HUES64 (cell line): ENCODE measurements at regions not wholly inside any gene's neighbourhood (a gene's known extent, or its start where the extent isn't known, plus 50 kb on each side); places are given as distances from the start of the nearest gene placed in this dataset.

Experiments
- H3K27ac ChIP-seq: 2 replicates; pipeline ENCODE4 v1.7.0; 2013; ENCODE audit warnings: low read depth, low read length, inconsistent platforms
- H3K27me3 ChIP-seq: 2 replicates; pipeline ENCODE4 v1.6.1; 2013; ENCODE audit warnings: mild to moderate bottlenecking, low read length; ENCODE audit not compliant: insufficient read depth
- H3K36me3 ChIP-seq: 2 replicates; pipeline ENCODE4 v1.6.1; 2013; ENCODE audit warnings: mild to moderate bottlenecking, low read length; ENCODE audit not compliant: insufficient read depth
- H3K4me1 ChIP-seq: 2 replicates; pipeline ENCODE4 v1.6.1; 2013; ENCODE audit warnings: mild to moderate bottlenecking, low read length, moderate library complexity; ENCODE audit not compliant: insufficient read depth
- H3K4me3 ChIP-seq: 2 replicates; pipeline ENCODE4 v1.5.1; 2013; ENCODE audit warnings: mild to moderate bottlenecking, low read length, moderate library complexity
- H3K9ac ChIP-seq: 2 replicates; pipeline ENCODE4 v1.6.1; 2013; ENCODE audit warnings: mild to moderate bottlenecking, low read depth, low read length
- H3K9me3 ChIP-seq: 2 replicates; pipeline ENCODE4 v1.6.1; 2013; ENCODE audit warnings: low read depth, low read length; ENCODE audit not compliant: insufficient read depth
- WGBS: fragments of 150-250, 120-280 bp; methylation state at CpG from one replicate; pipeline ENCODE4 v1.1.7; 2013; ENCODE audit warnings: missing lambda C conversion rate; 5-methylcytosine and 5-hydroxymethylcytosine counted together

GRCh38 chr13:104416973-104417372 lies 1350.8 kb upstream of the SLC10A2 start:
- Histone ChIP-seq H3K9ac (no peak overlapping the region), H3K27me3 (no peaks in the 10 kb centered on the region), H3K9me3 (no peaks in the 10 kb centered on the region), H3K36me3 (no peaks in the 10 kb centered on the region), H3K4me1 (no peaks in the 10 kb centered on the region), H3K4me3 (no peak overlapping the region), H3K27ac (no peak overlapping the region)
- WGBS, result no CpG with 5 or more reads among the region's 1 CpG

- H3K27ac ChIP-seq, result no peak overlapping the region
- H3K27me3 ChIP-seq, result no peaks in the 10 kb centered on the region
- no peak overlapping the region for H3K4me3 ChIP-seq
- H3K36me3 ChIP-seq, result no peaks in the 10 kb centered on the region
- H3K9ac ChIP-seq, result no peak overlapping the region
- H3K4me1 ChIP-seq, result no peaks in the 10 kb centered on the region
- WGBS, result 82% methylated on average over 3 of the region's 4 CpGs
- no peaks in the 10 kb centered on the region for H3K9me3 ChIP-seq
These were observed 1348.6 kb upstream of the SLC10A2 start for GRCh38 chr13:104414771-104415170.

- Histone ChIP-seq H3K9me3 (no peaks in the 10 kb centered on the region), H3K4me3 (no peak overlapping the region), H3K36me3 (no peaks in the 10 kb centered on the region), H3K27me3 (no peaks in the 10 kb centered on the region), H3K9ac (no peak overlapping the region), H3K4me1 (no peaks in the 10 kb centered on the region), H3K27ac (no peak overlapping the region)
- 94% methylated on average over 2 of the region's 2 CpGs for WGBS
These were observed 1348.0 kb upstream of the SLC10A2 start for GRCh38 chr13:104414181-104414580.

GRCh38 chr13:104411141-104411765 lies 1345.0 kb upstream of the SLC10A2 start:
- Histone ChIP-seq H3K36me3 (no peaks in the 10 kb centered on the region), H3K9ac (no peak overlapping the region), H3K4me1 (no peaks in the 10 kb centered on the region), H3K4me3 (no peak overlapping the region), H3K9me3 (no peaks in the 10 kb centered on the region), H3K27me3 (no peaks in the 10 kb centered on the region), H3K27ac (no peak overlapping the region)
- WGBS, result 97% methylated on average over 3 of the region's 5 CpGs

GRCh38 chr13:104408733-104409132 lies 1342.5 kb upstream of the SLC10A2 start:
- Histone ChIP-seq H3K9me3 (no peaks in the 10 kb centered on the region), H3K36me3 (no peaks in the 10 kb centered on the region), H3K27ac (no peak overlapping the region), H3K27me3 (no peaks in the 10 kb centered on the region), H3K9ac (no peak overlapping the region), H3K4me3 (no peak overlapping the region), H3K4me1 (no peaks in the 10 kb centered on the region; the same call in 1 of the 2 replicates)
- no CpG with 5 or more reads among the region's 1 CpG for WGBS

DNA sequence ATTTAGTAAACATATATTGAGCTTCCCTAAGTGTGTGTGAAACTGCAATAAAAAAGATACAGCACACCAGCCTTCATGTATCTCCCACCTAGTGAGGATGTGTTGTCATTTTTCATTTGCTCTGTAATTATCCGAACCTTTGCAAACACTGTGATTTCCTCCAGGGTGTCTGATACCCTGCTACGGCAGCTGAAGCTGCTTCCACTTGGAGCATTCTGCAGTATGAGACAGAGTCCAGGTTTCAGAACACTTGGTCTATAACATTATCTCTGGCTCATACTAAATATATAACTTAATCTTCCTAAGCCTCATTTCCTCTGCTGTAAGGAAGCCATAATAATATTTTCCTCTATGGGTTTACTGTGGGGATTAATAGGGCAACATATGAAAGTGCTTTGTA lies 1338.1 kb upstream of the SLC10A2 start:
- 91% methylated on average over 2 of the region's 2 CpGs for WGBS

DNA sequence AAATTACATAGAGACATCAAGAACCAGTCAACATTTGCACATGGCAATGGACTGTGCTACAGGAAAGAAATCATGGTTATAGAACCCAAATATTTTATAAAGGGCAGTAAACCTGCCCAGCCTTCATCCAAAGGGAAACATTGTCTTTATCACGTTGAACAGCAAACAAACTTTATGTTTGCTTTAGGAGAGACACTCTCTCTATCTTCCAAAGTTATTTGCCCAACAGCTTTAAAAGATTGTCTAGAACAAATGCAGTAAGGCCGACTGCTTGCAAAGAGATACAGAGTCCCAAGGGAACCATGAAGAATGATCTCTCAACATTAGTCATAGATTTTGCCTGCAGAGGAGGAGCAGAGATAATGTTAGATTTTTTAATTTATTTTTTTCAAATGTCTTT lies 1323.5 kb upstream of the SLC10A2 start:
- WGBS, result 94% methylated on average over 2 of the region's 2 CpGs
- H3K4me1 ChIP-seq, result no peaks in the 10 kb centered on the region

More for the DNA sequence above, 1338.1 kb upstream of the SLC10A2 start:
- H3K27ac ChIP-seq, result no peak overlapping the region
- H3K4me3 ChIP-seq, result no peak overlapping the region
- no peaks in the 10 kb centered on the region for H3K9me3 ChIP-seq
- H3K36me3 ChIP-seq, result no peaks in the 10 kb centered on the region
- no peaks in the 10 kb centered on the region for H3K27me3 ChIP-seq
- no peaks in the 10 kb centered on the region; the same call in 1 of the 2 replicates for H3K4me1 ChIP-seq
- H3K9ac ChIP-seq, result no peak overlapping the region

DNA sequence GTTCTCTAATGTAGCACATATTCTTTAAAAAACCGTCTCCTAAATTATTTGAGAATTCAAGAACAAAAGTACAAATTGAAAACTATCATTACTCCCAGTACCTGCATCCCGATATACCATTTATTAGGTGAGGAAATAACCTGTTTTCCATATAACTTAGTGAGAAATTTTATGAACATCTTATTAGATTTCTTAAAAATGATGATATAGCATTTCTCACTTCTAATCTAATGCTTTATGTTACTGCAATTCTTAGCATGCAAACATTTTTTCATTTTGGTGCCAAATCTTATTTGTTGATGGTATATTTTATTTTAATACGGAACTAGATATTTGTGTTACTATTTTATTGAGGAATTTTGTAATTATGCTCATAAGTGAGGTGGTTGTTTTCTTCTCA lies 1321.3 kb upstream of the SLC10A2 start:
- no peaks in the 10 kb centered on the region for H3K36me3 ChIP-seq
- H3K27ac ChIP-seq, result no peak overlapping the region
- no peak overlapping the region for H3K4me3 ChIP-seq
- 100% methylated on average over 1 of the region's 3 CpGs for WGBS
- no peak overlapping the region for H3K9ac ChIP-seq
- H3K4me1 ChIP-seq, result peaks cover 3% of the 10 kb centered on the region; the same call in 1 of the 2 replicates
- peaks cover 25% of the 10 kb centered on the region for H3K9me3 ChIP-seq
- H3K27me3 ChIP-seq, result no peaks in the 10 kb centered on the region

More for the DNA sequence above, 1323.5 kb upstream of the SLC10A2 start:
- H3K9me3 ChIP-seq, result peaks cover 25% of the 10 kb centered on the region
- no peaks in the 10 kb centered on the region for H3K36me3 ChIP-seq
- no peak overlapping the region for H3K9ac ChIP-seq
- H3K27ac ChIP-seq, result no peak overlapping the region
- H3K4me3 ChIP-seq, result no peak overlapping the region
- H3K27me3 ChIP-seq, result no peaks in the 10 kb centered on the region

- Histone ChIP-seq H3K4me3 (no peak overlapping the region), H3K36me3 (no peaks in the 10 kb centered on the region), H3K9me3 (peaks cover 25% of the 10 kb centered on the region), H3K27ac (no peak overlapping the region), H3K27me3 (no peaks in the 10 kb centered on the region), H3K9ac (no peak overlapping the region), H3K4me1 (peaks cover 6% of the 10 kb centered on the region; the same call in 1 of the 2 replicates)
- WGBS, result 88% methylated on average over 2 of the region's 2 CpGs
These were observed 1319.2 kb upstream of the SLC10A2 start for GRCh38 chr13:104385404-104385803.

DNA sequence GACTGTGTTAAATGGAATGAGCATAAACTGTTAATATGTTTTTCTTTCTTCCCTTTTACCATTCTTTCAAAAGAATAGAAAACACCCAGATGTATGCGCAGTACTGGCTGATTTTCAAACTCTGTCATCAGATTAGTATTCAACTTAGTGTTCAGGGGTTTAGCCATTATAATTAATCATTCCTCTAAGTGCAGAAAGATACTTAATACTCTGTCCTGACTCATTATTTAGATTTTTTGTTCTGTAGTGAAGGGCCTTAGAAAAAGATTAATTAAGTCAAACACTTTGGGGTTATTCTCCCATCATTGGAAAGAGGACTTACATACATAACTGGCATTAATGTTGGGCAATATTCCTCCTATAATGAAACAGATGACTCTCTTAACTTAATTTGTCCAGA lies 1316.7 kb upstream of the SLC10A2 start:
- Histone ChIP-seq H3K36me3 (no peaks in the 10 kb centered on the region), H3K27ac (no peak overlapping the region), H3K9ac (no peak overlapping the region), H3K4me3 (no peak overlapping the region), H3K4me1 (peaks cover 6% of the 10 kb centered on the region; the same call in 1 of the 2 replicates), H3K27me3 (no peaks in the 10 kb centered on the region), H3K9me3 (peaks cover 13% of the 10 kb centered on the region)
- 86% methylated on average over 1 of the region's 1 CpG for WGBS

- H3K27me3 ChIP-seq, result no peaks in the 10 kb centered on the region
- no peaks in the 10 kb centered on the region for H3K4me1 ChIP-seq
- H3K36me3 ChIP-seq, result no peaks in the 10 kb centered on the region
- WGBS, result no CpG with 5 or more reads among the region's 1 CpG
- H3K9ac ChIP-seq, result no peak overlapping the region
- H3K4me3 ChIP-seq, result no peak overlapping the region
- 0 out of 2 replicates have a peak, but pooled peaks cover 3% of the 10 kb centered on the region for H3K9me3 ChIP-seq
- no peak overlapping the region for H3K27ac ChIP-seq
These were observed 1310.4 kb upstream of the SLC10A2 start for GRCh38 chr13:104376588-104376987.

- no peak overlapping the region for H3K27ac ChIP-seq
- H3K4me1 ChIP-seq, result no peaks in the 10 kb centered on the region
- 0 out of 2 replicates have a peak, but pooled peaks cover 3% of the 10 kb centered on the region for H3K9me3 ChIP-seq
- H3K9ac ChIP-seq, result no peak overlapping the region
- H3K4me3 ChIP-seq, result no peak overlapping the region
- H3K36me3 ChIP-seq, result no peaks in the 10 kb centered on the region
- 100% methylated on average over 1 of the region's 1 CpG for WGBS
- no peaks in the 10 kb centered on the region for H3K27me3 ChIP-seq
These were observed 1309.4 kb upstream of the SLC10A2 start for GRCh38 chr13:104375614-104376013.
